ENCODE measurements at regions not wholly inside any gene's neighbourhood (a gene's known extent, or its start where the extent isn't known, plus 50 kb on each side); places are given as distances from the start of the nearest gene placed in this dataset.

DNA sequence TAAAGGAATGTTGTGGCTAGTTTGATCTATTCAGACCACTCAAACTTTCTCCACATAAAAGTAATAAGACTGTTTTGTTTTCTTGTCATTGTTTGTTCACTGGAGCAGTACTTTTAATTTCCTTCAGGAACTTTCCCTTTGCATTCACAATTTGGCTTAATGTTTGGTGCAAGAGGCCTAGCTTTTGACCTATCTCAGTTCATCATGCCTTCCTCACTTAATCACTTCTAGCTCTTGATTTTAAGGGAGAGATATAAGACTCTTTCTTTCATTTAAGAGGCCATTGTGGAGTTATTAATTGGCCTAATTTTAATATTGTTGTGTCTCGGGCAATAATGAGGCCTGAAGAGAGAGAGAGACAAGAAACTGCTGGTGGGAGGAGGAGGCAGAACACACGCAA lies 371.7 kb upstream of the DEPDC1 start:
- no peak for TF ChIP-seq CTCF (IDR thresholded peaks at IDR 0.05 in 4 of 5, conservative IDR thresholded peaks at IDR 0.05 in 1 of 5)
- no peak for TF ChIP-seq POLR2A (IDR thresholded peaks at IDR 0.05)

Measured in gastrocnemius medialis (tissue), 4 donors.